Natural killer cell (primary cell): ENCODE measurements at regions not wholly inside any gene's neighbourhood (a gene's known extent, or its start where the extent isn't known, plus 50 kb on each side); places are given as distances from the start of the nearest gene placed in this dataset.

ENCODE experiments used
- ATAC-seq, 3 donors: fragments of 150-1000 bp in 2 of 3; fragments of 200-7000 bp in 1 of 3; cut with Tn5 transposase; 1 replicate in 1 of 3; 2 replicates in 2 of 3; pipeline ENCODE4 v1.10.0; 2021; ENCODE audit warnings: mild to moderate bottlenecking in 2 of 3, moderate library complexity in 2 of 3
- DNase-seq, 2 donors: peaks; one replicate each; pipeline versions ENCODE4 v3.0.0 to v3.0.0-alpha.2; 2013 to 2021; ENCODE audit warnings: mixed read lengths in 1 of 2
- H3K27ac ChIP-seq: one replicate; pipeline ENCODE4 v1.5.1; 2013; ENCODE audit warnings: mild to moderate bottlenecking, low read length
- H3K27me3 ChIP-seq: one replicate; pipeline ENCODE4 v1.6.1; 2013; ENCODE audit warnings: low read length; ENCODE audit not compliant: control insufficient read depth, insufficient read depth
- H3K36me3 ChIP-seq: one replicate; pipeline ENCODE4 v1.6.1; 2013; ENCODE audit warnings: low read length; ENCODE audit not compliant: control insufficient read depth, insufficient read depth
- H3K4me1 ChIP-seq: one replicate; pipeline ENCODE4 v1.6.1; 2013; ENCODE audit warnings: low read length; ENCODE audit not compliant: control insufficient read depth, insufficient read depth
- H3K4me3 ChIP-seq: one replicate; pipeline ENCODE4 v1.5.1; 2013; ENCODE audit warnings: low read length
- H3K9me3 ChIP-seq: one replicate; pipeline ENCODE4 v1.6.1; 2013; ENCODE audit warnings: low read length; ENCODE audit not compliant: control insufficient read depth, insufficient read depth
- H3K27ac Mint-ChIP-seq, 2 donors: one replicate each; pipeline ENCODE4 v1.8.0; 2022; ENCODE audit warnings: mild to moderate bottlenecking in 2 of 2, mixed read lengths in 2 of 2, moderate library complexity in 1 of 2
- H3K27me3 Mint-ChIP-seq, 2 donors: one replicate each; pipeline ENCODE4 v1.8.0; 2022; ENCODE audit warnings: low read depth in 2 of 2, mixed read lengths in 2 of 2
- H3K36me3 Mint-ChIP-seq: one replicate; pipeline ENCODE4 v1.8.0; 2022; ENCODE audit warnings: mixed read lengths
- H3K4me1 Mint-ChIP-seq, 2 donors: one replicate each; pipeline ENCODE4 v1.8.0; 2022; ENCODE audit warnings: mixed read lengths in 2 of 2
- H3K4me3 Mint-ChIP-seq: one replicate; pipeline ENCODE4 v1.8.0; 2022; ENCODE audit warnings: mild to moderate bottlenecking, moderate library complexity, mixed read lengths
- H3K9me3 Mint-ChIP-seq, 2 donors: one replicate each; pipeline ENCODE4 v1.8.0; 2022; ENCODE audit warnings: mixed read lengths in 2 of 2
- WGBS: methylation state at CpG from one replicate; pipeline ENCODE4 v1.1.7; 2013; ENCODE audit warnings: missing lambda C conversion rate; ENCODE audit not compliant: insufficient coverage; 5-methylcytosine and 5-hydroxymethylcytosine counted together
- intact Hi-C: fragments of 100-400 bp; cut with micrococcal nuclease; formaldehyde crosslinking; loops from one replicate; pipeline ENCODE4 v1.14.2; 2022
- TF ChIP-seq, protein P1 (sequence below): fragments of 200-600 bp; IDR thresholded peaks from one replicate; pipeline ENCODE4 v1.8.0; 2022; ENCODE audit warnings: antibody characterized with exemption

- H3K4me1 Mint-ChIP-seq = no peaks in the 10 kb centered on the region
- no peak for ATAC-seq
- DNase-seq = no peak
- Histone ChIP-seq H3K27ac (no peak overlapping the region), H3K27me3 (no peaks in the 10 kb centered on the region), H3K4me1 (no peaks in the 10 kb centered on the region), H3K36me3 (no peaks in the 10 kb centered on the region), H3K4me3 (no peak overlapping the region), H3K9me3 (no peaks in the 10 kb centered on the region)
- H3K36me3 Mint-ChIP-seq = no peaks in the 10 kb centered on the region
- intact Hi-C loops = no loop called here
- TF ChIP-seq, protein P1, sequence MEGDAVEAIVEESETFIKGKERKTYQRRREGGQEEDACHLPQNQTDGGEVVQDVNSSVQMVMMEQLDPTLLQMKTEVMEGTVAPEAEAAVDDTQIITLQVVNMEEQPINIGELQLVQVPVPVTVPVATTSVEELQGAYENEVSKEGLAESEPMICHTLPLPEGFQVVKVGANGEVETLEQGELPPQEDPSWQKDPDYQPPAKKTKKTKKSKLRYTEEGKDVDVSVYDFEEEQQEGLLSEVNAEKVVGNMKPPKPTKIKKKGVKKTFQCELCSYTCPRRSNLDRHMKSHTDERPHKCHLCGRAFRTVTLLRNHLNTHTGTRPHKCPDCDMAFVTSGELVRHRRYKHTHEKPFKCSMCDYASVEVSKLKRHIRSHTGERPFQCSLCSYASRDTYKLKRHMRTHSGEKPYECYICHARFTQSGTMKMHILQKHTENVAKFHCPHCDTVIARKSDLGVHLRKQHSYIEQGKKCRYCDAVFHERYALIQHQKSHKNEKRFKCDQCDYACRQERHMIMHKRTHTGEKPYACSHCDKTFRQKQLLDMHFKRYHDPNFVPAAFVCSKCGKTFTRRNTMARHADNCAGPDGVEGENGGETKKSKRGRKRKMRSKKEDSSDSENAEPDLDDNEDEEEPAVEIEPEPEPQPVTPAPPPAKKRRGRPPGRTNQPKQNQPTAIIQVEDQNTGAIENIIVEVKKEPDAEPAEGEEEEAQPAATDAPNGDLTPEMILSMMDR = no peak
- H3K27me3 Mint-ChIP-seq = peaks cover 0 to 2% of the 10 kb centered on the region in 2 donors
- no peak overlapping the region for H3K4me3 Mint-ChIP-seq
- H3K9me3 Mint-ChIP-seq = no peaks in the 10 kb centered on the region
- H3K27ac Mint-ChIP-seq = no peak overlapping the region
- 91% methylated on average over 2 of the region's 2 CpGs for WGBS
Observed at GRCh38 chr13:76646946-76647345, 239.3 kb downstream of the KCTD12 start.

GRCh38 chr13:76645632-76646031 is 240.6 kb downstream of the KCTD12 start:
- Histone ChIP-seq H3K27me3 (no peaks in the 10 kb centered on the region), H3K4me1 (no peaks in the 10 kb centered on the region), H3K4me3 (no peak overlapping the region), H3K9me3 (no peaks in the 10 kb centered on the region), H3K36me3 (no peaks in the 10 kb centered on the region), H3K27ac (no peak overlapping the region)
- Mint-ChIP-seq H3K4me1 (no peaks in the 10 kb centered on the region), H3K27ac (no peak overlapping the region), H3K27me3 (peaks cover 0 to 1% of the 10 kb centered on the region in 2 donors), H3K36me3 (no peaks in the 10 kb centered on the region), H3K4me3 (no peak overlapping the region), H3K9me3 (no peaks in the 10 kb centered on the region)
- DNase-seq (no peak), ATAC-seq (no peak)
- intact Hi-C loops = no loop called here
- TF ChIP-seq, protein P1 = no peak
- WGBS = 90% methylated on average over 2 of the region's 2 CpGs

- Histone ChIP-seq H3K4me1 (no peaks in the 10 kb centered on the region), H3K36me3 (no peaks in the 10 kb centered on the region), H3K27ac (no peak overlapping the region), H3K4me3 (no peak overlapping the region), H3K27me3 (no peaks in the 10 kb centered on the region), H3K9me3 (no peaks in the 10 kb centered on the region)
- Mint-ChIP-seq H3K27ac (no peak overlapping the region), H3K4me1 (no peaks in the 10 kb centered on the region), H3K36me3 (no peaks in the 10 kb centered on the region), H3K4me3 (no peak overlapping the region), H3K27me3 (no peaks in the 10 kb centered on the region), H3K9me3 (no peaks in the 10 kb centered on the region)
- ATAC-seq = no peak
- DNase-seq = no peak
- no CpG with 5 or more reads among the region's 1 CpG for WGBS
- intact Hi-C loops = no loop called here
- TF ChIP-seq, protein P1 = no peak
Observed at GRCh38 chr13:76644906-76645305, 241.3 kb downstream of the KCTD12 start.

DNA sequence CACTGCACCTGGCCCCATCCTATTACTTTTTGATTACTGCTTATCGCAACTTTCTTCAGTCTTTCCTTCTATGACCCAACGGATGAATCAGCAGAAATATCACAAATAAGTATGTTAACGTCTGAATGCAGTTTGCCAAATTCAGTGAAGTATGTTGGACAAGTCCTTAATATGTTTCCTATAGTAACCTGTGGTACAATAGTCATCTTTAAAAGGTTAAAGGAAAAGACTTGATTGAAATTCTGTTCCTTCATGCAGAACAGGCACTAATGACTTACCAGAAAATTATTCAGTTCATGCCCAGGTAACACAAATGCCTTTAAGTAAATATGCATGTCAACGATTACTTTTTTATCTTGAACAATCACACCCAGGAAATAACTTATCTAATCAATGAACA is 242.6 kb downstream of the KCTD12 start:
- Histone ChIP-seq H3K27me3 (no peaks in the 10 kb centered on the region), H3K4me1 (no peaks in the 10 kb centered on the region), H3K4me3 (no peak overlapping the region), H3K36me3 (no peaks in the 10 kb centered on the region), H3K9me3 (no peaks in the 10 kb centered on the region), H3K27ac (no peak overlapping the region)
- H3K9me3 Mint-ChIP-seq = peaks cover 0 to 3% of the 10 kb centered on the region in 2 donors
- intact Hi-C loops = no loop called here
- no peak for ATAC-seq
- no peaks in the 10 kb centered on the region for H3K4me1 Mint-ChIP-seq
- no peaks in the 10 kb centered on the region for H3K36me3 Mint-ChIP-seq
- no peaks in the 10 kb centered on the region for H3K27me3 Mint-ChIP-seq
- H3K4me3 Mint-ChIP-seq = no peak overlapping the region
- WGBS = 70% methylated on average over 2 of the region's 4 CpGs
- TF ChIP-seq, protein P1 = no peak
- H3K27ac Mint-ChIP-seq = no peak overlapping the region
- DNase-seq = no peak
